IMR-90 (cell line): ENCODE measurements at regions not wholly inside any gene's neighbourhood (a gene's known extent, or its start where the extent isn't known, plus 50 kb on each side); places are given as distances from the start of the nearest gene placed in this dataset.

ENCODE experiments used
- ATAC-seq: fragments of 200-7000 bp; cut with Tn5 transposase; 2 replicates; pipeline ENCODE4 v1.9.1; 2020; ENCODE audit warnings: low read depth, mild to moderate bottlenecking, moderate library complexity
- BruUV-seq: library from RNA; stranded (reverse); fragments of 400-500 nt; replicated peaks from 2 replicates; lab custom pipeline; 2021; lab: Mats Ljungman, UMichigan
- CTCF ChIA-PET: fragments of 300-600 bp; formaldehyde crosslinking; extraction: SDS; loops from one replicate; lab custom pipeline; 2021; ENCODE audit warnings: antibody characterized with exemption; lab: Yijun Ruan, JAX
- POLR2A ChIA-PET: fragments of 300-600 bp; sonication (Branson Sonifier 250); formaldehyde crosslinking; loops from one replicate; lab custom pipeline; 2022; ENCODE audit warnings: antibody characterized with exemption; ENCODE audit not compliant: unreplicated experiment; lab: Charles Lee
- DNase-seq: peaks from one replicate; pipeline ENCODE4 v3.0.0; 2013
- H2AFZ ChIP-seq: replicated peaks from 2 replicates; pipeline ENCODE3; 2013; ENCODE audit warnings: low read length, mild to moderate bottlenecking; ENCODE audit not compliant: poor library complexity
- H2AK5ac ChIP-seq: 2 replicates; pipeline ENCODE4 v1.6.1; 2013; ENCODE audit warnings: low read depth, low read length, inconsistent platforms
- H2AK9ac ChIP-seq: replicated peaks from 2 replicates; pipeline ENCODE3; 2013; ENCODE audit warnings: mild to moderate bottlenecking, low read depth, low read length, moderate library complexity; ENCODE audit not compliant: poor library complexity
- H2BK120ac ChIP-seq: 2 replicates; pipeline ENCODE4 v1.6.1; 2013; ENCODE audit warnings: low read depth, low read length, inconsistent platforms
- H2BK15ac ChIP-seq: 3 replicates; pipeline ENCODE4 v1.6.1; 2013; ENCODE audit warnings: low read depth, low read length, inconsistent platforms
- H2BK20ac ChIP-seq: 2 replicates; pipeline ENCODE4 v1.6.1; 2013; ENCODE audit warnings: low read depth, mild to moderate bottlenecking, inconsistent platforms, low read length, moderate library complexity
- H2BK5ac ChIP-seq: 2 replicates; pipeline ENCODE4 v1.6.1; 2013; ENCODE audit warnings: mild to moderate bottlenecking, low read depth, low read length, inconsistent platforms; ENCODE audit not compliant: poor library complexity, severe bottlenecking
- H3K14ac ChIP-seq: replicated peaks from 2 replicates; pipeline ENCODE4 v1.6.1; 2013; ENCODE audit warnings: low read depth, low read length, inconsistent platforms
- H3K18ac ChIP-seq: 2 replicates; pipeline ENCODE4 v1.6.1; 2013; ENCODE audit warnings: low read depth, low read length, control low read depth
- H3K23ac ChIP-seq: 2 replicates; pipeline ENCODE4 v1.6.1; 2013; ENCODE audit warnings: low read depth, low read length, inconsistent platforms
- H3K27ac ChIP-seq: 2 replicates; pipeline ENCODE4 v1.5.1; 2013; ENCODE audit warnings: mild to moderate bottlenecking, control low read depth, low read length; ENCODE audit not compliant: insufficient read depth
- H3K27me3 ChIP-seq: 2 replicates; pipeline ENCODE4 v1.6.1; 2013; ENCODE audit warnings: low read length; ENCODE audit not compliant: control insufficient read depth, insufficient read depth
- H3K36me3 ChIP-seq: 2 replicates; pipeline ENCODE4 v1.6.1; 2013; ENCODE audit warnings: low read length, mixed read lengths; ENCODE audit not compliant: control insufficient read depth, insufficient read depth
- H3K4ac ChIP-seq: 2 replicates; pipeline ENCODE4 v1.6.1; 2013; ENCODE audit warnings: low read depth, low read length, inconsistent platforms
- H3K4me1 ChIP-seq: 2 replicates; pipeline ENCODE4 v1.6.1; 2013; ENCODE audit warnings: low read length, mixed read lengths; ENCODE audit not compliant: control insufficient read depth, insufficient read depth
- H3K4me2 ChIP-seq: 2 replicates; pipeline ENCODE4 v1.6.1; 2013; ENCODE audit warnings: low read depth, mild to moderate bottlenecking, control low read depth, low read length, moderate library complexity
- H3K4me3 ChIP-seq: 2 replicates; pipeline ENCODE4 v1.5.1; 2013; ENCODE audit warnings: low read depth, mild to moderate bottlenecking, control low read depth, low read length, moderate library complexity; ENCODE audit not compliant: insufficient read depth
- H3K56ac ChIP-seq: 2 replicates; pipeline ENCODE4 v1.6.1; 2013; ENCODE audit warnings: low read length, inconsistent platforms; ENCODE audit not compliant: insufficient read depth; ENCODE audit errors: extremely low read depth
- H3K79me1 ChIP-seq, 2 experiments: 2 replicates each; pipeline ENCODE4 v1.6.1; 2013; ENCODE audit warnings: low read length in 2 of 2, inconsistent platforms in 1 of 2, low read depth in 1 of 2
- H3K9ac ChIP-seq: 2 replicates; pipeline ENCODE4 v1.6.1; 2013; ENCODE audit warnings: low read depth, low read length, control low read depth
- H3K9me1 ChIP-seq: 2 replicates; pipeline ENCODE4 v1.6.1; 2013; ENCODE audit warnings: low read length, inconsistent platforms; ENCODE audit not compliant: insufficient read depth
- H3K9me3 ChIP-seq: 2 replicates; pipeline ENCODE4 v1.6.1; 2013; ENCODE audit warnings: low read length; ENCODE audit not compliant: control insufficient read depth, insufficient read depth
- H4K20me1 ChIP-seq: 2 replicates; pipeline ENCODE4 v1.6.1; 2013; ENCODE audit warnings: low read length, inconsistent platforms; ENCODE audit not compliant: insufficient read depth
- H4K5ac ChIP-seq: 2 replicates; pipeline ENCODE4 v1.6.1; 2013; ENCODE audit warnings: mild to moderate bottlenecking, low read depth, low read length, control low read depth
- H4K8ac ChIP-seq, 2 experiments: 2 replicates each; pipeline ENCODE4 v1.6.1; 2013; ENCODE audit warnings: low read depth in 2 of 2, low read length in 2 of 2, control low read depth in 1 of 2, inconsistent platforms in 1 of 2
- H4K91ac ChIP-seq: 2 replicates; pipeline ENCODE4 v1.6.1; 2013; ENCODE audit warnings: low read depth, low read length, inconsistent platforms; ENCODE audit not compliant: insufficient read depth
- BHLHE40 ChIP-seq: fragments of 150-350 bp; IDR thresholded peaks from 2 replicates; pipeline ENCODE4 v1.6.1; 2016; ENCODE audit warnings: mild to moderate bottlenecking, low read depth, low read length
- CHD1 ChIP-seq: IDR thresholded peaks from 2 replicates; pipeline ENCODE4 v1.6.1; 2012; ENCODE audit warnings: low read depth, low read length, improper control_type of control experiment
- CTCF ChIP-seq: conservative IDR thresholded peaks from 2 replicates; pipeline ENCODE4 v1.5.1; 2012; ENCODE audit warnings: mild to moderate bottlenecking, low read depth, low read length, improper control_type of control experiment
- ELK1 ChIP-seq: fragments of 150-350 bp; IDR thresholded peaks from 2 replicates; pipeline ENCODE4 v1.6.1; 2016; ENCODE audit warnings: low read depth, mild to moderate bottlenecking, low read length, moderate library complexity, borderline replicate concordance
- FOS ChIP-seq: fragments of 150-350 bp; IDR thresholded peaks from 2 replicates; pipeline ENCODE4 v1.6.1; 2016; ENCODE audit warnings: low read depth, low read length
- MAFK ChIP-seq: IDR thresholded peaks from 2 replicates; pipeline ENCODE4 v1.6.1; 2012; ENCODE audit warnings: low read depth, low read length, improper control_type of control experiment
- MAZ ChIP-seq: IDR thresholded peaks from 2 replicates; pipeline ENCODE4 v1.6.1; 2012; ENCODE audit warnings: low read depth, mild to moderate bottlenecking, low read length, improper control_type of control experiment, moderate library complexity, borderline replicate concordance
- MXI1 ChIP-seq: IDR thresholded peaks from 2 replicates; pipeline ENCODE4 v1.6.1; 2012; ENCODE audit warnings: low read depth, mild to moderate bottlenecking, low read length, moderate library complexity, borderline replicate concordance
- NFE2L2 ChIP-seq: fragments of 150-350 bp; IDR thresholded peaks from 2 replicates; pipeline ENCODE4 v1.6.1; 2016; ENCODE audit warnings: low read depth, mild to moderate bottlenecking, low read length
- RAD21 ChIP-seq: IDR thresholded peaks from 2 replicates; pipeline ENCODE4 v1.6.1; 2012; ENCODE audit warnings: low read length, improper control_type of control experiment
- RFX5 ChIP-seq: IDR thresholded peaks from 2 replicates; pipeline ENCODE4 v1.8.0; 2012; ENCODE audit warnings: low read depth, mild to moderate bottlenecking, low read length, moderate library complexity
- SMC3 ChIP-seq: fragments of 150-350 bp; IDR thresholded peaks from 2 replicates; pipeline ENCODE4 v1.6.1; 2016; ENCODE audit warnings: low read depth, mild to moderate bottlenecking, antibody characterized with exemption, low read length, moderate library complexity
- USF2 ChIP-seq: fragments of 150-350 bp; IDR thresholded peaks from 2 replicates; pipeline ENCODE4 v1.6.1; 2017; ENCODE audit warnings: mild to moderate bottlenecking, antibody characterized with exemption, low read length, low read depth
- WGBS, 2 experiments: methylation state at CpG; one replicate each; pipeline versions ENCODE4 v1.1.5 to v1.1.7; 2013; ENCODE audit warnings: missing lambda C conversion rate in 2 of 2; ENCODE audit not compliant: insufficient read length in 1 of 2; ENCODE audit errors: extremely low coverage in 2 of 2; 5-methylcytosine and 5-hydroxymethylcytosine counted together
- dilution Hi-C: fragments of 300-500 bp; cut with HindIII; formaldehyde crosslinking; loops from one replicate; pipeline ENCODE4 v1.14.3; 2018; ENCODE audit warnings: low sequenced_read_pairs; ENCODE audit not compliant: unreplicated experiment
- in situ Hi-C: fragments of 300-500 bp; cut with MboI; formaldehyde crosslinking; loops from 3 replicates; pipeline ENCODE4 v1.14.3; 2019; ENCODE audit warnings: low sequenced_read_pairs, inconsistent platforms, mixed read lengths
- intact Hi-C: fragments of 100-400 bp; cut with micrococcal nuclease; formaldehyde crosslinking; loops from 2 replicates; pipeline ENCODE4 v1.10.0; 2022

- in situ Hi-C loops (no loop called here), dilution Hi-C loops (no loop called here), intact Hi-C loops (no loop called here)
- Histone ChIP-seq H4K91ac (no peak overlapping the region), H3K27me3 (no peaks in the 10 kb centered on the region), H4K5ac (no peak overlapping the region), H3K9me3 (peaks cover 25% of the 10 kb centered on the region), H2BK15ac (no peak overlapping the region), H3K9ac (no peak overlapping the region), H3K56ac (no peak overlapping the region), H2BK5ac (no peak overlapping the region), H3K23ac (no peak overlapping the region), H3K36me3 (no peaks in the 10 kb centered on the region), H2BK120ac (no peak overlapping the region), H3K4ac (no peak overlapping the region), H3K79me1 (no peaks in the 10 kb centered on the region), H2AFZ (no peak overlapping the region), H3K14ac (no peak overlapping the region), H2AK9ac (no peak overlapping the region), H2AK5ac (no peak overlapping the region), H3K27ac (no peak overlapping the region), H4K8ac (no peak overlapping the region), H3K9me1 (no peaks in the 10 kb centered on the region), H3K4me1 (no peaks in the 10 kb centered on the region), H2BK20ac (no peak overlapping the region), H4K20me1 (no peaks in the 10 kb centered on the region), H3K18ac (no peak overlapping the region), H3K4me2 (no peak overlapping the region), H3K4me3 (no peak overlapping the region)
- ATAC-seq: no peak
- WGBS, 2 experiments: no CpG with 5 or more reads among the region's 9 CpGs
- DNase-seq: no peak
- no TSS peak for BruUV-seq
- POLR2A ChIA-PET: no interaction called here
- CTCF ChIA-PET: no interaction called here
- TF ChIP-seq ELK1: no peak
- TF ChIP-seq MXI1: no peak
- no peak for TF ChIP-seq MAZ
- no peak for TF ChIP-seq BHLHE40
- TF ChIP-seq CTCF: no peak
- no peak for TF ChIP-seq RAD21
- no peak for TF ChIP-seq MAFK
- TF ChIP-seq RFX5: no peak
- TF ChIP-seq FOS: no peak
- TF ChIP-seq CHD1: no peak
- TF ChIP-seq SMC3: no peak
- TF ChIP-seq USF2: no peak
- TF ChIP-seq NFE2L2: no peak
Observed at GRCh38 chr11:134724779-134725140, 312.7 kb upstream of the B3GAT1 start.
